Breast epithelium (tissue), 3 donors: ENCODE measurements at regions not wholly inside any gene's neighbourhood (a gene's known extent, or its start where the extent isn't known, plus 50 kb on each side); places are given as distances from the start of the nearest gene placed in this dataset.

Experiments used
- CTCF ChIP-seq, 3 donors: fragments of 450-650 bp; IDR thresholded peaks; one replicate each; pipeline ENCODE4 v1.5.1; 2016 to 2017; ENCODE audit warnings: antibody characterized with exemption in 3 of 3, mild to moderate bottlenecking in 3 of 3, moderate library complexity in 3 of 3
- POLR2A ChIP-seq: fragments of 450-650 bp; IDR thresholded peaks from one replicate; pipeline ENCODE4 v1.6.1; 2016; ENCODE audit warnings: antibody characterized with exemption, mild to moderate bottlenecking, moderate library complexity
- POLR2AphosphoS5 ChIP-seq, 3 donors: sonication (generic); formaldehyde crosslinking; IDR thresholded peaks; one replicate each; pipeline ENCODE4 v1.6.1; 2017; ENCODE audit warnings: antibody characterized with exemption in 3 of 3

GRCh38 chr6:100217225-100218012 is 223.4 kb upstream of the MCHR2 start:
- TF ChIP-seq CTCF (IDR thresholded peaks at IDR 0.05) (no peak), POLR2AphosphoS5 (IDR thresholded peaks at IDR 0.05) (no peak), POLR2A (no peak)
